ENCODE measurements at regions not wholly inside any gene's neighbourhood (a gene's known extent, or its start where the extent isn't known, plus 50 kb on each side); places are given as distances from the start of the nearest gene placed in this dataset.
"Not testable (repeated sequence)": the region's sequence is repeated elsewhere in the genome, so short reads cannot be mapped to it uniquely, and the experiment has no call there.

GRCh38 chr10:4283846-4284610 is 499.0 kb upstream of the KLF6 start:
- peak; percentile 91 for DNase-seq

- no peak for DNase-seq
Observed at GRCh38 chr10:4282496-4282895, 497.5 kb upstream of the KLF6 start.

- DNase-seq = peak; percentile 68
Observed at GRCh38 chr10:4281190-4281825, 496.3 kb upstream of the KLF6 start.

- peak; percentile 75 for DNase-seq
Observed at GRCh38 chr10:4280461-4281189, 495.6 kb upstream of the KLF6 start.

GRCh38 chr10:4279655-4280054 is 494.6 kb upstream of the KLF6 start:
- peak; percentile 46 for DNase-seq

- DNase-seq = no peak
Observed at GRCh38 chr10:4278186-4278585, 493.2 kb upstream of the KLF6 start.

GRCh38 chr10:4276151-4276550 is 491.1 kb upstream of the KLF6 start:
- no peak for DNase-seq

- not testable (repeated sequence) for DNase-seq
Observed at GRCh38 chr10:4274671-4275070, 489.7 kb upstream of the KLF6 start.

GRCh38 chr10:4271193-4271592 is 486.2 kb upstream of the KLF6 start:
- no peak for DNase-seq

- DNase-seq = peak; percentile 85
Observed at GRCh38 chr10:4270116-4270515, 485.1 kb upstream of the KLF6 start.

GRCh38 chr10:4268490-4268889 is 483.5 kb upstream of the KLF6 start:
- not testable (repeated sequence) for DNase-seq

- DNase-seq = peak; percentile 27
Observed at GRCh38 chr10:4267086-4267773, 482.2 kb upstream of the KLF6 start.

- DNase-seq = no peak
Observed at GRCh38 chr10:4266416-4267085, 481.5 kb upstream of the KLF6 start.

GRCh38 chr10:4265964-4266363 is 481.0 kb upstream of the KLF6 start:
- DNase-seq = no peak

- DNase-seq = no peak
Observed at GRCh38 chr10:4264209-4264865, 479.3 kb upstream of the KLF6 start.

- no peak for DNase-seq
Observed at GRCh38 chr10:4263601-4263921, 478.6 kb upstream of the KLF6 start.

- no peak for DNase-seq
Observed at GRCh38 chr10:4262870-4263600, 478.0 kb upstream of the KLF6 start.

GRCh38 chr10:4262449-4262848 is 477.4 kb upstream of the KLF6 start:
- no peak for DNase-seq

GRCh38 chr10:4260483-4261124 is 475.6 kb upstream of the KLF6 start:
- DNase-seq = peak; percentile 75

- no peak for DNase-seq
Observed at GRCh38 chr10:4257939-4258465, 473.0 kb upstream of the KLF6 start.

All from fibroblast of skin of scalp (primary cell).